Vagina (tissue), 2 donors: ENCODE measurements at regions not wholly inside any gene's neighbourhood (a gene's known extent, or its start where the extent isn't known, plus 50 kb on each side); places are given as distances from the start of the nearest gene placed in this dataset.

Experiments
- POLR2A ChIP-seq, 2 donors: fragments of 450-650 bp; IDR thresholded peaks; one replicate each; pipeline ENCODE4 v1.6.1; 2017; ENCODE audit warnings: antibody characterized with exemption in 2 of 2, mild to moderate bottlenecking in 2 of 2, moderate library complexity in 2 of 2
- TF ChIP-seq, protein P1 (sequence below), 3 experiments: fragments of 450-650 bp in 2 of 3; fragments of 200-600 bp in 1 of 3; sonication (generic) in 1 of 3; IDR thresholded peaks; one replicate each; pipeline ENCODE4 v1.5.1; 2017 to 2019; ENCODE audit warnings: antibody characterized with exemption in 3 of 3, mild to moderate bottlenecking in 2 of 3, moderate library complexity in 2 of 3

GRCh38 chr20:51236421-51236820 is 213.5 kb upstream of the KCNG1 start:
- TF ChIP-seq, protein P1, sequence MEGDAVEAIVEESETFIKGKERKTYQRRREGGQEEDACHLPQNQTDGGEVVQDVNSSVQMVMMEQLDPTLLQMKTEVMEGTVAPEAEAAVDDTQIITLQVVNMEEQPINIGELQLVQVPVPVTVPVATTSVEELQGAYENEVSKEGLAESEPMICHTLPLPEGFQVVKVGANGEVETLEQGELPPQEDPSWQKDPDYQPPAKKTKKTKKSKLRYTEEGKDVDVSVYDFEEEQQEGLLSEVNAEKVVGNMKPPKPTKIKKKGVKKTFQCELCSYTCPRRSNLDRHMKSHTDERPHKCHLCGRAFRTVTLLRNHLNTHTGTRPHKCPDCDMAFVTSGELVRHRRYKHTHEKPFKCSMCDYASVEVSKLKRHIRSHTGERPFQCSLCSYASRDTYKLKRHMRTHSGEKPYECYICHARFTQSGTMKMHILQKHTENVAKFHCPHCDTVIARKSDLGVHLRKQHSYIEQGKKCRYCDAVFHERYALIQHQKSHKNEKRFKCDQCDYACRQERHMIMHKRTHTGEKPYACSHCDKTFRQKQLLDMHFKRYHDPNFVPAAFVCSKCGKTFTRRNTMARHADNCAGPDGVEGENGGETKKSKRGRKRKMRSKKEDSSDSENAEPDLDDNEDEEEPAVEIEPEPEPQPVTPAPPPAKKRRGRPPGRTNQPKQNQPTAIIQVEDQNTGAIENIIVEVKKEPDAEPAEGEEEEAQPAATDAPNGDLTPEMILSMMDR (IDR thresholded peaks at IDR 0.05) = no peak
- TF ChIP-seq POLR2A (IDR thresholded peaks at IDR 0.05) = no peak
